ENCODE measurements at regions not wholly inside any gene's neighbourhood (a gene's known extent, or its start where the extent isn't known, plus 50 kb on each side); places are given as distances from the start of the nearest gene placed in this dataset.

DNA sequence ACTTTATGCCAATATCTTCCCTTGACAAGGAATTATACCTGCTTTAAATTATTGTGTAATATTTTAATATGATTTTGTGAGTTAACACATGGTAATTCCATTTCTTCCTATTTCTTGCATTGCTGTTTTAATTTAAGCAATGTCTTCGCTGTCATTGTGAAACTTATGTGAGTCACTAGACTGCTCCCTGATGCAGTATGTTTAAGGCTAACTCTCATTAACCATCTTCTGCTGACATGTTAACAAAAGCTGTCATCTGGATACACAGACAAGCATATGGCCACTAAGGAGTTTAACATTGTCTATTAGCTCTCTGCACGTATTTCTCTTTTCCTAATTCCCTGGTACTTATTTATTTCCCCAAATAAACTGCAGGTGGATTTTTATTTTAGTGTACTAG is 980.8 kb upstream of the CTNND2 start:
- H3K4me3 ChIP-seq (ENCODE audit: low read depth in 1 of 2, low read length in 2 of 2): no peak overlapping the region
- no peaks in the 10 kb centered on the region for H3K4me1 ChIP-seq (ENCODE audit: insufficient read depth, low read length)
- no peaks in the 10 kb centered on the region for H3K79me2 ChIP-seq (ENCODE audit: insufficient read depth, low read length)
- H4K20me1 ChIP-seq (ENCODE audit: insufficient read depth, low read length): no peaks in the 10 kb centered on the region
- no peak overlapping the region for H3K9ac ChIP-seq (ENCODE audit: low read depth, low read length)
- H3K36me3 ChIP-seq (ENCODE audit: insufficient read depth, low read length): no peaks in the 10 kb centered on the region
- no peaks in the 10 kb centered on the region for H3K9me3 ChIP-seq (ENCODE audit: insufficient read depth, low read length, severe bottlenecking)
- no peak overlapping the region for H3K27ac ChIP-seq (ENCODE audit: low read length)
- ATAC-seq (ENCODE audit: insufficient read depth, low read depth): no peak
- TF ChIP-seq, protein P1, sequence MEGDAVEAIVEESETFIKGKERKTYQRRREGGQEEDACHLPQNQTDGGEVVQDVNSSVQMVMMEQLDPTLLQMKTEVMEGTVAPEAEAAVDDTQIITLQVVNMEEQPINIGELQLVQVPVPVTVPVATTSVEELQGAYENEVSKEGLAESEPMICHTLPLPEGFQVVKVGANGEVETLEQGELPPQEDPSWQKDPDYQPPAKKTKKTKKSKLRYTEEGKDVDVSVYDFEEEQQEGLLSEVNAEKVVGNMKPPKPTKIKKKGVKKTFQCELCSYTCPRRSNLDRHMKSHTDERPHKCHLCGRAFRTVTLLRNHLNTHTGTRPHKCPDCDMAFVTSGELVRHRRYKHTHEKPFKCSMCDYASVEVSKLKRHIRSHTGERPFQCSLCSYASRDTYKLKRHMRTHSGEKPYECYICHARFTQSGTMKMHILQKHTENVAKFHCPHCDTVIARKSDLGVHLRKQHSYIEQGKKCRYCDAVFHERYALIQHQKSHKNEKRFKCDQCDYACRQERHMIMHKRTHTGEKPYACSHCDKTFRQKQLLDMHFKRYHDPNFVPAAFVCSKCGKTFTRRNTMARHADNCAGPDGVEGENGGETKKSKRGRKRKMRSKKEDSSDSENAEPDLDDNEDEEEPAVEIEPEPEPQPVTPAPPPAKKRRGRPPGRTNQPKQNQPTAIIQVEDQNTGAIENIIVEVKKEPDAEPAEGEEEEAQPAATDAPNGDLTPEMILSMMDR (IDR thresholded peaks at IDR 0.05; ENCODE audit: borderline replicate concordance, extremely low read depth, low read length, poor library complexity, severe bottlenecking): no peak
- TF ChIP-seq EZH2 (IDR thresholded peaks at IDR 0.05; ENCODE audit: borderline replicate concordance, low read depth, low read length, severe bottlenecking): no peak
- no peak for DNase-seq
- H3K4me2 ChIP-seq (ENCODE audit: insufficient read depth, low read length): no peak overlapping the region
- no peak overlapping the region for H2AFZ ChIP-seq (ENCODE audit: low read depth, low read length)
- H3K27me3 ChIP-seq (ENCODE audit: insufficient read depth, low read length, poor library complexity): no peaks in the 10 kb centered on the region

DNA sequence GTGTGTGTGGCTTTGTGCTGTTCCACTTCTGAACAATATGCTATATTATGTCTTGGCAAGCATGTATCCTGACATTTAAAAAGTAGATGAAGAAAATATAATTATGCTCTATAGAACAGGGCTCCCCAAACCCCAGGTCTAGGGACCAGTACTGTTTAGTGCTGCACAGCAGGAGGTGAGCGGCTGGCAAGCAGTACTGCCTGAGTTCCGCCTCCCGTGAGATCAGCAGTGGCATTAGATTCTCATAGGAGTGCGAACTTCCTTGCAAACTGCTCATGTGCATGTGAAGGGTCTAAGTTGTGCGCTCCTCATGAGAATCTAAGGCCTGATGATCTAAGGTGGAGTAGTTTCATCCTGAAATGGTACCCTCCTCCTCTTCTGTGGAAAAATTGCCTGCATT is 979.1 kb upstream of the CTNND2 start:
- TF ChIP-seq, protein P1 (IDR thresholded peaks at IDR 0.05; ENCODE audit: borderline replicate concordance, extremely low read depth, low read length, poor library complexity, severe bottlenecking): no peak
- TF ChIP-seq EZH2 (IDR thresholded peaks at IDR 0.05; ENCODE audit: borderline replicate concordance, low read depth, low read length, severe bottlenecking): no peak
- no peak overlapping the region for H3K27ac ChIP-seq (ENCODE audit: low read length)

DNA sequence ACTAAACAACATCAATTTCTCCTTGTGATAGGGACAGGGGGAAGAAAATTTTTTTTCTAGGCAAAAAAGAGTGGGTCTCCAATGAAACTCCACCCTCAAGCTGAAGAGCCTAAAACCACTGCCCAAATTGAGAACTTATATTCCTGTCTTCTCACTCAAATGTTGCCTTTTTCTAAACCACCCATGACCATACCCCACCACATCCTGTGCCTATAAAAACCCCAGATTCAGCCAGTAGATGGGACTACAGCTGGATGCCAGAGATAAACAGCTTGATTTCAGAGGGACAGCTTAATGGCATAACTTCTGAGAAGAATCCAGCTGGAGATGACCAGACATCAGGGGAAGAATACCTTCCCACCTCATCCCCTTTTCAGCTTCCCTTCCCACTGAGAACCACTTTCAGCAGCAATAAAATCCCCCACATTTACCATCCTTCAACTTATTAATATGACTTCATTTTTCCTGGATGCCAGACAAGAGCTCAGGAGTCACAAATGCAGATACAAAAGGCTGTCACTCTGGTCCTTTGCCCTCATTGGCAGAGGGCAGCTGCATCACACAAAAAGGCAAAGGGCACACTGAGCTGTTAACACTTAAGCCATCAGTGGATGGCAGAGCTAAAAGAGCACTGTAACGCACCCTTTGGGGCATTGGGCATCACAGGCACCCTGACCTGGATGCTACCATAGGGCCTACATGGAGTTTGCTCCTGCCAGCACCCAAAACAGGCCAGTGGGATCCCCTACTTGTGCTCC is 972.5 kb upstream of the CTNND2 start:
- ATAC-seq (ENCODE audit: insufficient read depth, low read depth): peak; percentile 65
- Histone ChIP-seq H3K27ac (ENCODE audit: low read length) (no peak overlapping the region; the same call in 1 of the 2 replicates), H3K9me3 (ENCODE audit: insufficient read depth, low read length, severe bottlenecking) (peaks cover 6% of the 10 kb centered on the region), H3K79me2 (ENCODE audit: insufficient read depth, low read length) (no peaks in the 10 kb centered on the region), H4K20me1 (ENCODE audit: insufficient read depth, low read length) (no peaks in the 10 kb centered on the region), H3K4me3 (ENCODE audit: low read depth in 1 of 2, low read length in 2 of 2) (no peak overlapping the region), H3K27me3 (ENCODE audit: insufficient read depth, low read length, poor library complexity) (no peaks in the 10 kb centered on the region), H3K4me2 (ENCODE audit: insufficient read depth, low read length) (no peak overlapping the region), H2AFZ (ENCODE audit: low read depth, low read length) (no peak overlapping the region), H3K36me3 (ENCODE audit: insufficient read depth, low read length) (no peaks in the 10 kb centered on the region), H3K9ac (ENCODE audit: low read depth, low read length) (no peak overlapping the region), H3K4me1 (ENCODE audit: insufficient read depth, low read length) (peaks cover 2% of the 10 kb centered on the region)
- TF ChIP-seq, protein P1 (IDR thresholded peaks at IDR 0.05; ENCODE audit: borderline replicate concordance, extremely low read depth, low read length, poor library complexity, severe bottlenecking): no peak
- TF ChIP-seq EZH2 (IDR thresholded peaks at IDR 0.05; ENCODE audit: borderline replicate concordance, low read depth, low read length, severe bottlenecking): no peak
- peak; percentile 10 for DNase-seq

More for the DNA sequence above, 979.1 kb upstream of the CTNND2 start:
- Histone ChIP-seq H3K79me2 (ENCODE audit: insufficient read depth, low read length) (no peaks in the 10 kb centered on the region), H3K27me3 (ENCODE audit: insufficient read depth, low read length, poor library complexity) (no peaks in the 10 kb centered on the region), H3K4me2 (ENCODE audit: insufficient read depth, low read length) (no peak overlapping the region), H2AFZ (ENCODE audit: low read depth, low read length) (no peak overlapping the region), H3K9me3 (ENCODE audit: insufficient read depth, low read length, severe bottlenecking) (peaks cover 2% of the 10 kb centered on the region), H4K20me1 (ENCODE audit: insufficient read depth, low read length) (no peaks in the 10 kb centered on the region), H3K36me3 (ENCODE audit: insufficient read depth, low read length) (no peaks in the 10 kb centered on the region), H3K9ac (ENCODE audit: low read depth, low read length) (no peak overlapping the region), H3K4me3 (ENCODE audit: low read depth in 1 of 2, low read length in 2 of 2) (no peak overlapping the region), H3K4me1 (ENCODE audit: insufficient read depth, low read length) (no peaks in the 10 kb centered on the region)
- DNase-seq (no peak), ATAC-seq (ENCODE audit: insufficient read depth, low read depth) (no peak)
